Mesothelial cell of epicardium (in vitro differentiated cells): ENCODE measurements at regions not wholly inside any gene's neighbourhood (a gene's known extent, or its start where the extent isn't known, plus 50 kb on each side); places are given as distances from the start of the nearest gene placed in this dataset.
"Not testable (repeated sequence)": the region's sequence is repeated elsewhere in the genome, so short reads cannot be mapped to it uniquely, and the experiment has no call there.

Source experiments
- DNase-seq, 2 experiments: peaks; one replicate each; pipeline ENCODE4 v3.0.0; 2021; ENCODE audit warnings: low spot score in 2 of 2; ENCODE audit not compliant: unreplicated experiment in 2 of 2
- H3K27ac Mint-ChIP-seq: 2 replicates; pipeline ENCODE4 v1.8.0; 2021; ENCODE audit warnings: mixed read lengths
- H3K27me3 Mint-ChIP-seq: 2 replicates; pipeline ENCODE4 v1.8.0; 2021; ENCODE audit warnings: low read depth, mixed read lengths
- H3K36me3 Mint-ChIP-seq: 2 replicates; pipeline ENCODE4 v1.8.0; 2021; ENCODE audit warnings: mixed read lengths
- H3K4me1 Mint-ChIP-seq: 2 replicates; pipeline ENCODE4 v1.8.0; 2021; ENCODE audit warnings: mixed read lengths
- H3K4me3 Mint-ChIP-seq: 2 replicates; pipeline ENCODE4 v1.8.0; 2021; ENCODE audit warnings: mild to moderate bottlenecking, moderate library complexity, mixed read lengths
- H3K9me3 Mint-ChIP-seq: 2 replicates; pipeline ENCODE4 v1.8.0; 2021; ENCODE audit warnings: mixed read lengths

- DNase-seq, H3K36me3 Mint-ChIP-seq, H3K27me3 Mint-ChIP-seq, H3K4me3 Mint-ChIP-seq, H3K4me1 Mint-ChIP-seq, H3K27ac Mint-ChIP-seq: not testable (repeated sequence)
- peaks cover 45% of the 10 kb centered on the region for H3K9me3 Mint-ChIP-seq
Observed at GRCh38 chr21:8757399-8758093, 1763.8 kb upstream of the TPTE start.

GRCh38 chr21:8758921-8759367 lies 1762.4 kb upstream of the TPTE start:
- H3K27me3 Mint-ChIP-seq, H3K27ac Mint-ChIP-seq, H3K36me3 Mint-ChIP-seq, H3K4me1 Mint-ChIP-seq, DNase-seq, H3K4me3 Mint-ChIP-seq: not testable (repeated sequence)
- H3K9me3 Mint-ChIP-seq = peaks cover 53% of the 10 kb centered on the region

- not testable (repeated sequence) for H3K27me3 Mint-ChIP-seq, H3K27ac Mint-ChIP-seq, H3K36me3 Mint-ChIP-seq, DNase-seq, H3K4me3 Mint-ChIP-seq, H3K4me1 Mint-ChIP-seq
- H3K9me3 Mint-ChIP-seq = peaks cover 62% of the 10 kb centered on the region
Observed at GRCh38 chr21:8762241-8762640, 1759.1 kb upstream of the TPTE start.

GRCh38 chr21:8764416-8764815 lies 1757.0 kb upstream of the TPTE start:
- not testable (repeated sequence) for DNase-seq, H3K27ac Mint-ChIP-seq, H3K4me1 Mint-ChIP-seq, H3K36me3 Mint-ChIP-seq, H3K4me3 Mint-ChIP-seq, H3K27me3 Mint-ChIP-seq
- H3K9me3 Mint-ChIP-seq = peaks cover 52% of the 10 kb centered on the region

GRCh38 chr21:8766142-8766541 lies 1755.2 kb upstream of the TPTE start:
- not testable (repeated sequence) for H3K4me3 Mint-ChIP-seq, H3K27me3 Mint-ChIP-seq, DNase-seq, H3K4me1 Mint-ChIP-seq, H3K27ac Mint-ChIP-seq, H3K36me3 Mint-ChIP-seq
- H3K9me3 Mint-ChIP-seq = peaks cover 51% of the 10 kb centered on the region

GRCh38 chr21:8772910-8773514 lies 1748.4 kb upstream of the TPTE start:
- H3K4me1 Mint-ChIP-seq, H3K27ac Mint-ChIP-seq, H3K4me3 Mint-ChIP-seq, H3K27me3 Mint-ChIP-seq, H3K36me3 Mint-ChIP-seq, DNase-seq: not testable (repeated sequence)
- H3K9me3 Mint-ChIP-seq = peaks cover 27% of the 10 kb centered on the region

- H3K4me3 Mint-ChIP-seq, H3K27me3 Mint-ChIP-seq, H3K4me1 Mint-ChIP-seq, DNase-seq, H3K36me3 Mint-ChIP-seq, H3K27ac Mint-ChIP-seq: not testable (repeated sequence)
- H3K9me3 Mint-ChIP-seq = peaks cover 24% of the 10 kb centered on the region
Observed at GRCh38 chr21:8775591-8776215, 1745.7 kb upstream of the TPTE start.

GRCh38 chr21:8777260-8777659 lies 1744.1 kb upstream of the TPTE start:
- H3K4me3 Mint-ChIP-seq, H3K27ac Mint-ChIP-seq, H3K27me3 Mint-ChIP-seq, H3K36me3 Mint-ChIP-seq, DNase-seq, H3K4me1 Mint-ChIP-seq: not testable (repeated sequence)
- H3K9me3 Mint-ChIP-seq = peaks cover 22% of the 10 kb centered on the region

- H3K4me1 Mint-ChIP-seq, DNase-seq, H3K4me3 Mint-ChIP-seq, H3K27me3 Mint-ChIP-seq, H3K27ac Mint-ChIP-seq, H3K36me3 Mint-ChIP-seq: not testable (repeated sequence)
- peaks cover 26% of the 10 kb centered on the region for H3K9me3 Mint-ChIP-seq
Observed at GRCh38 chr21:8778323-8779085, 1742.9 kb upstream of the TPTE start.

GRCh38 chr21:8812840-8813239 lies 1708.5 kb upstream of the TPTE start:
- not testable (repeated sequence) for H3K27me3 Mint-ChIP-seq, H3K4me1 Mint-ChIP-seq, H3K36me3 Mint-ChIP-seq, H3K4me3 Mint-ChIP-seq, DNase-seq, H3K27ac Mint-ChIP-seq, H3K9me3 Mint-ChIP-seq

- not testable (repeated sequence) for H3K4me1 Mint-ChIP-seq, H3K4me3 Mint-ChIP-seq, H3K36me3 Mint-ChIP-seq, DNase-seq, H3K9me3 Mint-ChIP-seq, H3K27me3 Mint-ChIP-seq, H3K27ac Mint-ChIP-seq
Observed at GRCh38 chr21:8834264-8834663, 1687.1 kb upstream of the TPTE start.
